ENCODE measurements at regions not wholly inside any gene's neighbourhood (a gene's known extent, or its start where the extent isn't known, plus 50 kb on each side); places are given as distances from the start of the nearest gene placed in this dataset.

DNA sequence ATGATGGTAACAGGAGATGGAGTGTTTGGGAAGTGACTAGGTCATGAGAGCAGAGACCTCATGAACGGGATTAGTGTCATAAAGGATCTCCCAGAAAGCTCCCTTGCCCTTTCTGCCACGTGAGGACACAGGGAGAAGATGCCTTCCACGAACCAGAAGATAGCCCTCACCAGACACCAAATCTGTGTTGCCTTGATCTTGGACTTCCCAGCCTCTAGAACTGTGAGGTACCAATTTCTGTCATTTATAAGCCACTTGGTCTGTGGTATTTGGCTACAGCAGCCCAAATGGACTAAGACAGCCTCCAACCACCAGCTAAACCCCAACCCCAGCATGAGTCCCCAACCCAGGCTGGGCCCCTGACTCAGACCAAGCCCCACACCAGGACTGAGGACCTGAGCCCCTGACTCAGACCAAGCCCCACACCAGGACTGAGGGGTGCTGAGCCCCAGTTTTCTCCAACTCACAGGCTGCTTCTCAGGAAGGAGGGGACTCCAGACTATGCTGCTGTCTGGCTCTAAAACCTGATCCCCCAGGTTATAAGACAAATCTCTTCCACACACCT lies 54.1 kb downstream of the PTPRS start (continued):
- TF ChIP-seq, protein P1, sequence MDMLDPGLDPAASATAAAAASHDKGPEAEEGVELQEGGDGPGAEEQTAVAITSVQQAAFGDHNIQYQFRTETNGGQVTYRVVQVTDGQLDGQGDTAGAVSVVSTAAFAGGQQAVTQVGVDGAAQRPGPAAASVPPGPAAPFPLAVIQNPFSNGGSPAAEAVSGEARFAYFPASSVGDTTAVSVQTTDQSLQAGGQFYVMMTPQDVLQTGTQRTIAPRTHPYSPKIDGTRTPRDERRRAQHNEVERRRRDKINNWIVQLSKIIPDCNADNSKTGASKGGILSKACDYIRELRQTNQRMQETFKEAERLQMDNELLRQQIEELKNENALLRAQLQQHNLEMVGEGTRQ (IDR thresholded peaks at IDR 0.05; ENCODE audit: low read length): no peak
- TF ChIP-seq YY1 (IDR thresholded peaks at IDR 0.05; ENCODE audit: low read depth, low read length): no peak
- TF ChIP-seq, protein P2, sequence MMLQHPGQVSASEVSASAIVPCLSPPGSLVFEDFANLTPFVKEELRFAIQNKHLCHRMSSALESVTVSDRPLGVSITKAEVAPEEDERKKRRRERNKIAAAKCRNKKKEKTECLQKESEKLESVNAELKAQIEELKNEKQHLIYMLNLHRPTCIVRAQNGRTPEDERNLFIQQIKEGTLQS (IDR thresholded peaks at IDR 0.05; ENCODE audit: insufficient read depth, low read depth, low read length): no peak

Measured in H1 (cell line).